ENCODE measurements at regions not wholly inside any gene's neighbourhood (a gene's known extent, or its start where the extent isn't known, plus 50 kb on each side); places are given as distances from the start of the nearest gene placed in this dataset.

DNA sequence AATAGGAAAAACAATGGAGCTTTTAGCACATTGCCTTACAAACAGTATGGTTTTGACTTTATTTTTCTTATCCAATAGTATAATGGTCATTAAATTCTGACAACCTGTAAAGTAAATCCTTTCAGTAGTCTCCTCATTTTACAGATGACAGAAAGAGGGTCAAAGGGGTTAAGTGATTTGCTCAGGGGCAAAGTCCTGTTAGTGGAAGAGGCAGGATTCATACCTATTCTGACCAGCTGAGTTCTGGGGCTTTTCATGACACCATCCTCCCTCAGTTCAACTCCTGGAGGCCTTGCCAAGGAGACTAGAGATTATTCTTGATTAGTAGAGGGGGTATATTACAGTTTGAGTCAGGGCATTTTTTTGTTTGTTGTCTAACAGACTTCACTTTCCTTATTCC lies 278.7 kb upstream of the DUSP10 start (continued):
- TF ChIP-seq GTF2F1 (IDR thresholded peaks at IDR 0.05; ENCODE audit: borderline replicate concordance, low read depth, low read length), result no peak
- TF ChIP-seq MAFK (IDR thresholded peaks at IDR 0.05; ENCODE audit: low read depth, low read length), result no peak
- TF ChIP-seq CBX5 (IDR thresholded peaks at IDR 0.05; ENCODE audit: low read depth, low read length), result no peak

Data from H1 (cell line).